Mesenchymal stem cell (in vitro differentiated cells and primary cell): ENCODE measurements at regions not wholly inside any gene's neighbourhood (a gene's known extent, or its start where the extent isn't known, plus 50 kb on each side); places are given as distances from the start of the nearest gene placed in this dataset.

Experiments
- DNase-seq: peaks from one replicate; pipeline ENCODE4 v3.0.0-alpha.2; 2013
- H2AFZ ChIP-seq: one replicate; pipeline ENCODE4 v1.6.1; 2013; ENCODE audit warnings: low read depth, mild to moderate bottlenecking, control low read depth, inconsistent platforms, low read length, moderate library complexity
- H2AK5ac ChIP-seq: 2 replicates; pipeline ENCODE4 v1.6.1; 2013; ENCODE audit warnings: low read length, moderate library complexity, mild to moderate bottlenecking, inconsistent platforms; ENCODE audit not compliant: severe bottlenecking
- H2BK120ac ChIP-seq: one replicate; pipeline ENCODE4 v1.6.1; 2013; ENCODE audit warnings: low read depth, mild to moderate bottlenecking, inconsistent platforms, low read length, moderate library complexity
- H2BK12ac ChIP-seq, 2 experiments: one replicate each; pipeline ENCODE4 v1.6.1; 2013; ENCODE audit warnings: inconsistent platforms in 2 of 2, low read length in 2 of 2, mild to moderate bottlenecking in 2 of 2, moderate library complexity in 2 of 2, control low read depth in 1 of 2
- H2BK15ac ChIP-seq: one replicate; pipeline ENCODE4 v1.6.1; 2013; ENCODE audit warnings: mild to moderate bottlenecking, low read depth, inconsistent platforms; ENCODE audit not compliant: poor library complexity, severe bottlenecking
- H2BK5ac ChIP-seq: 2 replicates; pipeline ENCODE4 v1.6.1; 2013; ENCODE audit warnings: low read depth, mild to moderate bottlenecking, low read length, control low read depth, inconsistent platforms; ENCODE audit not compliant: poor library complexity, severe bottlenecking
- H3K14ac ChIP-seq, 2 experiments: one replicate each; pipeline ENCODE4 v1.6.1; 2013; ENCODE audit warnings: inconsistent platforms in 2 of 2, low read length in 2 of 2, control low read depth in 1 of 2, mild to moderate bottlenecking in 1 of 2, moderate library complexity in 1 of 2
- H3K18ac ChIP-seq, 2 experiments: one replicate each; pipeline ENCODE4 v1.6.1; 2013; ENCODE audit warnings: inconsistent platforms in 2 of 2, low read length in 2 of 2, control low read depth in 1 of 2, low read depth in 1 of 2, mild to moderate bottlenecking in 1 of 2
- H3K23ac ChIP-seq, 2 experiments: one replicate each; pipeline ENCODE4 v1.6.1; 2013; ENCODE audit warnings: inconsistent platforms in 2 of 2, low read length in 2 of 2, mild to moderate bottlenecking in 2 of 2, moderate library complexity in 2 of 2, control low read depth in 1 of 2
- H3K27ac ChIP-seq: 2 replicates; pipeline ENCODE4 v1.5.1; 2013; ENCODE audit warnings: mild to moderate bottlenecking, moderate library complexity, low read length, control low read depth, inconsistent platforms; ENCODE audit not compliant: poor library complexity, severe bottlenecking
- H3K27me3 ChIP-seq, 2 experiments: 2 replicates each; pipeline versions ENCODE4 v1.6.1 to v1.7.0; 2013; ENCODE audit warnings: low read length in 2 of 2, mild to moderate bottlenecking in 2 of 2, moderate library complexity in 2 of 2, control low read depth in 1 of 2, inconsistent platforms in 1 of 2; ENCODE audit not compliant: control insufficient read depth in 1 of 2, insufficient read depth in 1 of 2
- H3K36me3 ChIP-seq, 2 experiments: 2 replicates each; pipeline versions ENCODE4 v1.6.1 to v1.7.0; 2013; ENCODE audit warnings: low read length in 2 of 2, control low read depth in 1 of 2, inconsistent platforms in 1 of 2, low read depth in 1 of 2, mild to moderate bottlenecking in 1 of 2; ENCODE audit not compliant: insufficient read depth in 2 of 2, control insufficient read depth in 1 of 2
- H3K4ac ChIP-seq, 2 experiments: one replicate each; pipeline ENCODE4 v1.6.1; 2013; ENCODE audit warnings: inconsistent platforms in 2 of 2, low read length in 2 of 2, mild to moderate bottlenecking in 2 of 2, moderate library complexity in 2 of 2, control low read depth in 1 of 2, low read depth in 1 of 2
- H3K4me1 ChIP-seq: 2 replicates; pipeline ENCODE4 v1.6.1; 2013; ENCODE audit warnings: low read depth, low read length, control low read depth; ENCODE audit not compliant: control insufficient read depth, insufficient read depth
- H3K4me2 ChIP-seq: 2 replicates; pipeline ENCODE4 v1.6.1; 2013; ENCODE audit warnings: low read length, mild to moderate bottlenecking, inconsistent platforms; ENCODE audit not compliant: poor library complexity, severe bottlenecking
- H3K4me3 ChIP-seq, 2 experiments: 2 replicates each; pipeline versions ENCODE4 v1.5.1 to v1.7.0; 2013; ENCODE audit warnings: low read length in 2 of 2, mild to moderate bottlenecking in 2 of 2, control low read depth in 1 of 2, low read depth in 1 of 2; ENCODE audit not compliant: insufficient read depth in 1 of 2
- H3K79me1 ChIP-seq: replicated peaks from 2 replicates; pipeline ENCODE4 v1.6.1; 2013; ENCODE audit warnings: mild to moderate bottlenecking, control low read depth, low read length, inconsistent platforms; ENCODE audit not compliant: poor library complexity, severe bottlenecking
- H3K9ac ChIP-seq: 2 replicates; pipeline ENCODE4 v1.7.0; 2013; ENCODE audit warnings: mild to moderate bottlenecking, low read length, moderate library complexity
- H3K9me3 ChIP-seq: 2 replicates; pipeline ENCODE4 v1.7.0; 2013; ENCODE audit warnings: mild to moderate bottlenecking, low read length; ENCODE audit not compliant: control insufficient read depth
- H4K8ac ChIP-seq: one replicate; pipeline ENCODE4 v1.6.1; 2013; ENCODE audit warnings: inconsistent platforms, mild to moderate bottlenecking, low read length, moderate library complexity
- H4K91ac ChIP-seq: one replicate; pipeline ENCODE4 v1.6.1; 2013; ENCODE audit warnings: mild to moderate bottlenecking, low read length, inconsistent platforms
- WGBS: methylation state at CpG from one replicate; pipeline ENCODE4 v1.1.7; 2013; ENCODE audit warnings: mixed read lengths; 5-methylcytosine and 5-hydroxymethylcytosine counted together

- no peaks in the 10 kb centered on the region for H3K36me3 ChIP-seq
- no peak overlapping the region for H3K9ac ChIP-seq
- peaks cover 11% of the 10 kb centered on the region for H3K9me3 ChIP-seq
- no peaks in the 10 kb centered on the region for H3K79me1 ChIP-seq
- no peak for DNase-seq
- no peak overlapping the region for H4K91ac ChIP-seq
- H2AK5ac ChIP-seq, result no peak overlapping the region
- peaks cover 11% of the 10 kb centered on the region for H3K4me1 ChIP-seq
- no peak overlapping the region for H3K4me2 ChIP-seq
- H3K27ac ChIP-seq, result no peak overlapping the region
- H2BK120ac ChIP-seq, result no peak overlapping the region
- H3K18ac ChIP-seq, result no peak overlapping the region
- WGBS, result 32% methylated on average over 3 of the region's 3 CpGs
- H3K27me3 ChIP-seq, result peaks cover 37% of the 10 kb centered on the region in 2 experiments
- H4K8ac ChIP-seq, result no peak overlapping the region
- no peak overlapping the region for H2AFZ ChIP-seq
- H2BK15ac ChIP-seq, result no peak overlapping the region
- no peak overlapping the region for H3K4me3 ChIP-seq
- no peak overlapping the region for H3K4ac ChIP-seq
- no peak overlapping the region for H3K23ac ChIP-seq
- H3K14ac ChIP-seq, result no peak overlapping the region
- no peak overlapping the region for H2BK12ac ChIP-seq
- H2BK5ac ChIP-seq, result no peak overlapping the region
These were observed 54.3 kb upstream of the JPH3 start for GRCh38 chr16:87548046-87548445.

- Histone ChIP-seq H2BK12ac (no peak overlapping the region), H4K91ac (no peak overlapping the region), H2AFZ (no peak overlapping the region), H3K14ac (no peak overlapping the region), H3K4me3 (no peak overlapping the region), H3K9ac (no peak overlapping the region), H3K9me3 (peaks cover 11% of the 10 kb centered on the region), H2BK120ac (no peak overlapping the region), H3K4me1 (peaks cover 2% of the 10 kb centered on the region), H3K23ac (no peak overlapping the region), H4K8ac (no peak overlapping the region), H2BK5ac (no peak overlapping the region), H3K18ac (no peak overlapping the region), H3K4ac (no peak overlapping the region), H3K27ac (no peak overlapping the region), H2AK5ac (no peak overlapping the region), H3K4me2 (no peak overlapping the region), H2BK15ac (no peak overlapping the region), H3K27me3 (peaks cover 11 to 66% of the 10 kb centered on the region in 2 experiments), H3K79me1 (no peaks in the 10 kb centered on the region), H3K36me3 (no peaks in the 10 kb centered on the region)
- WGBS, result 82% methylated on average over 27 of the region's 28 CpGs
- no peak for DNase-seq
These were observed 50.8 kb upstream of the ZCCHC14 start for GRCh38 chr16:87543436-87544191.

DNA sequence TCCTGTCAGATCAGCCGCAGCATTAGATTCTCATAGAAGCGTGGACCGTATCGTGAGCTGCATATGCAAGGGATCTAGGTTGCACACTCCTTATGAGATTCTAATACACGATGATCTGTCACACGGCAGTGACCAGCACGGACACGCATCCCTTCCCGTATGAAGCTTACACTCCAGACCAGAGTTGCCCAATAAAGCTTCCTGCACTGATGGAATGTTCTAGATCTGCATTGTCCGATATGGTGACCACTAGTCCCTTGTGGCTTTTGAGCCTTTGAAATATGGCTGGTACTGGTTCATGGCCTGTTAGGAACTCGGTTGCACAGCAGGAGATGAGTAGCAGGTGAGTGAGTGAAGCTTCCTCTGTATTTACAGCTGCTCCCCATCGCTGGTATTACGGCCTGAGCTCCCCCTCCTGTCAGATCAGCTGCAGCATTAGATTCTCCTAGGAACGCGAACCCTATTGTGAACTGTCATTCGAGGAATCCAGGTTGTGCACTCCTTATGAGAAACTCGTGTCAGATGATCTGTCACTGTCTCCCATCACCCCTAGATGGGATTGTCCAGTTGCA lies 49.8 kb upstream of the ZCCHC14 start:
- no peak overlapping the region for H2BK120ac ChIP-seq
- H3K23ac ChIP-seq, result no peak overlapping the region
- no peak overlapping the region for H3K4ac ChIP-seq
- H2AFZ ChIP-seq, result no peak overlapping the region
- no peaks in the 10 kb centered on the region for H3K36me3 ChIP-seq
- no peak overlapping the region for H3K4me2 ChIP-seq
- H3K27me3 ChIP-seq, result peaks cover 7 to 69% of the 10 kb centered on the region in 2 experiments
- H3K9me3 ChIP-seq, result peaks cover 11% of the 10 kb centered on the region
- H4K91ac ChIP-seq, result no peak overlapping the region
- H3K4me3 ChIP-seq, result no peak overlapping the region
- no peak overlapping the region for H2BK15ac ChIP-seq
- 89% methylated on average over 17 of the region's 17 CpGs for WGBS
- no peak overlapping the region for H3K9ac ChIP-seq
- no peaks in the 10 kb centered on the region for H3K79me1 ChIP-seq
- no peak overlapping the region for H2BK12ac ChIP-seq
- no peak overlapping the region for H4K8ac ChIP-seq
- no peak overlapping the region for H3K27ac ChIP-seq
- H2BK5ac ChIP-seq, result no peak overlapping the region
- no peak for DNase-seq
- no peak overlapping the region for H2AK5ac ChIP-seq
- no peak overlapping the region for H3K18ac ChIP-seq
- H3K14ac ChIP-seq, result no peak overlapping the region
- peaks cover 2% of the 10 kb centered on the region for H3K4me1 ChIP-seq
